AG04449 (cell line): ENCODE measurements at regions not wholly inside any gene's neighbourhood (a gene's known extent, or its start where the extent isn't known, plus 50 kb on each side); places are given as distances from the start of the nearest gene placed in this dataset.

ENCODE experiments used
- CTCF ChIA-PET: fragments of 350-600 bp; formaldehyde crosslinking; extraction: SDS; loops from one replicate; lab custom pipeline; 2021; ENCODE audit warnings: antibody characterized with exemption; lab: Yijun Ruan, JAX
- POLR2A ChIA-PET: fragments of 400-600, 350-600 bp; formaldehyde crosslinking; extraction: SDS; loops from one replicate; lab custom pipeline; 2020; ENCODE audit warnings: antibody characterized with exemption, inconsistent platforms; lab: Yijun Ruan, JAX
- DNase-seq: peaks from one replicate; pipeline ENCODE4 v3.0.0-alpha.2; 2010; ENCODE audit warnings: low read depth, low spot score
- H3K4me3 ChIP-seq: 2 replicates; pipeline ENCODE4 v1.5.1; 2011; ENCODE audit warnings: low read depth, mild to moderate bottlenecking, control low read depth, low read length
- TF ChIP-seq, protein P1 (sequence below): IDR thresholded peaks from one replicate; pipeline ENCODE4 v1.5.1; 2011; ENCODE audit warnings: mild to moderate bottlenecking, moderate library complexity, low read length, control low read depth, inconsistent platforms; ENCODE audit not compliant: insufficient read depth; ENCODE audit errors: missing control alignments

DNA sequence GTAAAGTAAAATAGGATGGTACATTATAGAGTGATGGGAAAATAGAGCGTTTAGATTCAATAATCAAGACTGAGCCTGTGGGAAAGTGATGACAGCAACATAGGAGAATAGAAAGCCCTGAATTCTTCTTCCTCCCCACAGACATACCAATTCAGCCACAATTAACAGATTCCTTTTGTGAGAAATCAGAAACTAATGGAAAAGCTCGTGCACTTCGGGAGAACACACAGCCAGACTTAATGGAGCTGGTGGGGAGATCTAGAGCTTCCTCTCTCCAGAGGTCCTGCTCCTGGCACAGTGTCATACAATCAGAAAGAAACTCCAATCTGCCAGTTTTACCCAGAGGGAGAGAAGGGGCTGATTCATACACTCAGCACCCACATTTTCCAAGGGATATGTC lies 676.3 kb upstream of the BOD1L1 start:
- TF ChIP-seq, protein P1, sequence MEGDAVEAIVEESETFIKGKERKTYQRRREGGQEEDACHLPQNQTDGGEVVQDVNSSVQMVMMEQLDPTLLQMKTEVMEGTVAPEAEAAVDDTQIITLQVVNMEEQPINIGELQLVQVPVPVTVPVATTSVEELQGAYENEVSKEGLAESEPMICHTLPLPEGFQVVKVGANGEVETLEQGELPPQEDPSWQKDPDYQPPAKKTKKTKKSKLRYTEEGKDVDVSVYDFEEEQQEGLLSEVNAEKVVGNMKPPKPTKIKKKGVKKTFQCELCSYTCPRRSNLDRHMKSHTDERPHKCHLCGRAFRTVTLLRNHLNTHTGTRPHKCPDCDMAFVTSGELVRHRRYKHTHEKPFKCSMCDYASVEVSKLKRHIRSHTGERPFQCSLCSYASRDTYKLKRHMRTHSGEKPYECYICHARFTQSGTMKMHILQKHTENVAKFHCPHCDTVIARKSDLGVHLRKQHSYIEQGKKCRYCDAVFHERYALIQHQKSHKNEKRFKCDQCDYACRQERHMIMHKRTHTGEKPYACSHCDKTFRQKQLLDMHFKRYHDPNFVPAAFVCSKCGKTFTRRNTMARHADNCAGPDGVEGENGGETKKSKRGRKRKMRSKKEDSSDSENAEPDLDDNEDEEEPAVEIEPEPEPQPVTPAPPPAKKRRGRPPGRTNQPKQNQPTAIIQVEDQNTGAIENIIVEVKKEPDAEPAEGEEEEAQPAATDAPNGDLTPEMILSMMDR = no peak
- DNase-seq = no peak
- no peak overlapping the region for H3K4me3 ChIP-seq
- POLR2A ChIA-PET = no interaction called here
- CTCF ChIA-PET = interaction anchor here (0.6 kb wide), 1 partner anchor 19 kb away, joined by 3 read pairs; no protein-coding TSS in a partner anchor

DNA sequence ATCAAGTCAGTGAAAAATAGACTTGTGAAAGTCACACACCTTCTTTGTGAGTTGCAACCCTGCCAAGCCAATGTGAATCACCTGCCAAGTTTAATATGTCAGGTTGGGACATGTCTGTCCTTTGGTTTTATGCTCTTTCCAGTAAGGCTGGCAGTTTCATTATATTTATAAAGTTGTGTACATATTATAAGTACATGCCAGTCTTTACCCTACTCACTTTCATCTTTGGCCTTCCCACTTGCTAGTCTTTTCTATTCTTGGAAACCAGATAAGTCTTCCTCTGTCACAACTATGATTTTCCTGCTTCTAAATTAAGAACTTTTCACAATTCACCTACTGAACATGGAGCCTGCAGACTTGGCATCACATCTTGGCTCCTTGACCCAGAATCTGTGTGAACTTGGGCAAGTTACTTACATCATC lies 680.7 kb upstream of the BOD1L1 start:
- TF ChIP-seq, protein P1 = no peak
- H3K4me3 ChIP-seq = no peak overlapping the region
- ChIA-PET POLR2A (no interaction called here), CTCF (no interaction called here)
- DNase-seq = no peak

DNA sequence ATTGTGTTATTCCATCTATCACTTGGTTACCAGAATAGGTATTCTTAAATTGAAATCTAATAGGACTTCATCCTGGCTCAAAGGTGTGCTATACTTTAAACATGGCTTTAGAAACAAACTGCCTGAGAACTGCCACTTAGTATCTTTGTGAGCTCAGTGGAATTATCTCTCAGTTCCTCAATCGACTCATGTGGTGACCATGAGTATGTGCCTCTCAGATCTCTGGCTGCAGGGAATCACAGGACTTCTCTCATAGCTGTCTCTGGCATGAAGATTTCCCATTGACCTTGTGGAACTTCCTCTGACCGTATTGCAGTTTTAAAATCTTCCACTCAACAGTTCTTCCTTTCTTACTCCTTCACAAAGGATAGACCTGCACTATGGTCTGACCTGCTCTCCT lies 681.9 kb upstream of the BOD1L1 start:
- ChIA-PET POLR2A (no interaction called here), CTCF (no interaction called here)
- TF ChIP-seq, protein P1 = no peak
- DNase-seq = no peak
- H3K4me3 ChIP-seq = no peak overlapping the region

DNA sequence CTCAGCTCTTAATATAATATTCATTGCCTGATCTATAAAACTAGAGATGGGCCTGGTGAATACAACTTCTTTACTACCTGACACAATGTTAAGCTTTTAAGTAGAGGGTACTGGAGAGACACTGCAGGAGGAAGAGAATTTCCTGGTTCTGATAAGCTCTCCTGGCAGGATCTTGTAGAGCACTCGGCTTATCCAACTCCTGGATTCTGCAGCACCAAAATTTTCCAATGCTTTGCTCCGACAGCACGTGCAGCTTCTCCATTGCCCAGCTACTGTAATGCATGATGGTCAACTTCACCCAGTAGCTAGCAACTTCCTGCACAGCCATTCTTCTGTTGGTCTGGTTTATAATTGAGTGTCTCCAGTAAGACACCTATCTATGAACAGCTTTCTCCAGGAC lies 686.2 kb upstream of the BOD1L1 start:
- no peak overlapping the region for H3K4me3 ChIP-seq
- DNase-seq = no peak
- POLR2A ChIA-PET = no interaction called here
- CTCF ChIA-PET = interaction anchor here (0.7 kb wide), 1 partner anchor 18 kb away, joined by 4 read pairs; no protein-coding TSS in a partner anchor
- TF ChIP-seq, protein P1 = no peak

DNA sequence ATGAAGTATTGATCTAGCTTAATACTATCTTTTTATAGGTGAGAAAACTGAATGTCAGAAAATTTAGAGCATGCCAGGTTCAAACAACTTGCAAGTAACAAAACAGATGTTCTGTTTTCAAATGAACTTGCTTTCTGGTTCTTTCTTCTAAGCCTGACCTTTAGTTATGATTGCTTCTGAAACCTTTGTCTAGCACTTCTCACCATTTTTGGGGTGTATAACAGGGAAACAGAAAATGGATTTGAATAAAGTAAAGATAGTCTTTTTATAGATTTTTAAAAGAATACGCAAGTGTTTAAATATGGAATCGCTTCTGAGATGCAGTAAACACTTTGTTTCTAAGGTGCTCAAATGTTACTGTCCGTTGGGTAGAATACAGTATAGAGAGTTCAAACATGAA lies 687.2 kb upstream of the CPEB2 start:
- ChIA-PET POLR2A (no interaction called here), CTCF (no interaction called here)
- H3K4me3 ChIP-seq = no peak overlapping the region
- no peak for DNase-seq
- TF ChIP-seq, protein P1 = no peak

DNA sequence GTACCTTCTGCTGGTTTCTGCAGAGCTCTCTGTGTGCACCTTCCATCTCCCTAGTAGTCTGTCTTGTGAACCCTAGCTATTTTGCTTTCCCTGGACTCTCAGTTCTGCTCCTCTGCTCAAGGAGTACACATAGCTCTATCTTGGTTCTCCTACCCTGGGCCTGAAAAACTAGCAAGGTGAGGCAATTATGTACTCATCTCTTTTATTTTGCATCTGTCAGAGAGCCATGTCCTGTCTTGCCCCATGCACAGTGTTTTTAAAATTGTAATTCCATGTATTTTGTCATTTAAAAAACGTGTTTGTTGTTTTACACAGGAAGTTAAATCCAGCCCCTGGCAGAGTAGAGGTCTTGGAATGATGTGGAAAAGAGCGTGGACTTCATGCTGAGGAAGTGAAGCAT lies 684.9 kb upstream of the CPEB2 start:
- no peak for DNase-seq
- ChIA-PET CTCF (no interaction called here), POLR2A (no interaction called here)
- H3K4me3 ChIP-seq = no peak overlapping the region
- TF ChIP-seq, protein P1 = no peak

DNA sequence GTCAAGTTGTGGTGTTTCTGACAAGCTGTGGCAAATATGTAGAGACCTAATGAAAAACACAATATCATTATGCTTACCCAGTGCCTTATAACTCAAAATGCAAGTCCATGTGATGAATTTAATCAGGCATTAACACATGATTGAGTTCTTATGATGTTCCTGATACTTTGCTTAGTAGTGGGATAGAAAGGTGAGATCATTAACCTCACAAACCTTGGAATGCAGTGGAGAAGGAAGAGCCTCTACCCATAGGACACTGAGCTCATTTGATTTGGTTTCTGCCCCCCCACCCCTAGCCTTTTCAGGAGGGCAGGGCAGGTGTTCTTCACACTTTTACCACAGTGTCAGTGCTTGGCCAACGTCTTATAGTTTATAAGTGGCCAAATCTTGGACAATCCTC lies 683.6 kb upstream of the CPEB2 start:
- no peak overlapping the region for H3K4me3 ChIP-seq
- ChIA-PET POLR2A (no interaction called here), CTCF (no interaction called here)
- TF ChIP-seq, protein P1 = no peak
- DNase-seq = no peak
